Nephron progenitor cell (in vitro differentiated cells): ENCODE measurements at regions not wholly inside any gene's neighbourhood (a gene's known extent, or its start where the extent isn't known, plus 50 kb on each side); places are given as distances from the start of the nearest gene placed in this dataset.
"Not testable (repeated sequence)": the region's sequence is repeated elsewhere in the genome, so short reads cannot be mapped to it uniquely, and the experiment has no call there.

Source experiments
- DNase-seq: peaks from one replicate; pipeline ENCODE4 v3.0.0; 2021
- H3K27ac Mint-ChIP-seq: 2 replicates; pipeline ENCODE4 v1.8.0; 2021; ENCODE audit warnings: mild to moderate bottlenecking, moderate library complexity, mixed read lengths
- H3K27me3 Mint-ChIP-seq: 2 replicates; pipeline ENCODE4 v1.8.0; 2021; ENCODE audit warnings: mild to moderate bottlenecking, low read depth, mixed read lengths; ENCODE audit not compliant: poor library complexity
- H3K36me3 Mint-ChIP-seq: 2 replicates; pipeline ENCODE4 v1.8.0; 2021; ENCODE audit warnings: low read depth, mixed read lengths
- H3K4me1 Mint-ChIP-seq: 2 replicates; pipeline ENCODE4 v1.8.0; 2021; ENCODE audit warnings: mixed read lengths
- H3K4me3 Mint-ChIP-seq: 2 replicates; pipeline ENCODE4 v1.8.0; 2021; ENCODE audit warnings: mild to moderate bottlenecking, moderate library complexity, mixed read lengths
- H3K9me3 Mint-ChIP-seq: 2 replicates; pipeline ENCODE4 v1.8.0; 2021; ENCODE audit warnings: mild to moderate bottlenecking, moderate library complexity, mixed read lengths
- CTCF ChIP-seq: fragments of 200-600 bp; sonication (generic); IDR thresholded peaks from 2 replicates; pipeline ENCODE4 v1.5.0; 2021; ENCODE audit warnings: antibody characterized with exemption

- H3K4me3 Mint-ChIP-seq, H3K4me1 Mint-ChIP-seq, DNase-seq, H3K27ac Mint-ChIP-seq, H3K36me3 Mint-ChIP-seq, H3K27me3 Mint-ChIP-seq: not testable (repeated sequence)
- H3K9me3 Mint-ChIP-seq: peaks cover 21% of the 10 kb centered on the region
These were observed 57.3 kb upstream of the HS3ST3A1 start for GRCh38 chr17:13659051-13659450.

- DNase-seq: no peak
- Mint-ChIP-seq H3K36me3 (peaks cover 31% of the 10 kb centered on the region), H3K27me3 (no peaks in the 10 kb centered on the region), H3K9me3 (peaks cover 46% of the 10 kb centered on the region), H3K4me3 (no peak overlapping the region), H3K27ac (no peak overlapping the region), H3K4me1 (peaks cover under 1% of the 10 kb centered on the region)
- TF ChIP-seq CTCF: no peak
These were observed 64.3 kb upstream of the HS3ST3A1 start for GRCh38 chr17:13665872-13666635.

DNA sequence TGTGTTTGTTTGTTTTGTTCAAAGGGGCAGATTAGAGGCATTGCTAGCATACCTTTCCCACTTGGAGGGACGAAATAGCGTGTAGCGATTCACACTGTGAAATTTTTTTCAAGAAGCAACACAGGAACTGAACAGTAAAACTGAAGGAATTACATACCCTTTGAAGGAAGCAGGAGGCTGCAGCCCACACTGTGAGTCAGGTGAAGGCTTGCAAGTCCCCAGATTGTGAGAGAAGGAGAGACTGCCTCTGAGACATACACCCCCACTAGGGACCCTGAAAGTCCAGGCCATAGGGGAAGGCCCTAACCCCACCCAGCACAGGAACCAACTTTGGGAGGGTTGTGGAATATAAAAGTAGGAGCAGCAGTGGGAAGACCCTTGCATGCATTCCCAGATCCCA lies 69.6 kb upstream of the HS3ST3A1 start:
- Mint-ChIP-seq H3K27ac (peak overlapping the region; percentile 69), H3K36me3 (peaks cover 31% of the 10 kb centered on the region), H3K27me3 (no peaks in the 10 kb centered on the region), H3K4me3 (no peak overlapping the region), H3K4me1 (peaks cover 12% of the 10 kb centered on the region), H3K9me3 (peaks cover 59% of the 10 kb centered on the region)
- no peak for TF ChIP-seq CTCF
- DNase-seq: no peak

DNA sequence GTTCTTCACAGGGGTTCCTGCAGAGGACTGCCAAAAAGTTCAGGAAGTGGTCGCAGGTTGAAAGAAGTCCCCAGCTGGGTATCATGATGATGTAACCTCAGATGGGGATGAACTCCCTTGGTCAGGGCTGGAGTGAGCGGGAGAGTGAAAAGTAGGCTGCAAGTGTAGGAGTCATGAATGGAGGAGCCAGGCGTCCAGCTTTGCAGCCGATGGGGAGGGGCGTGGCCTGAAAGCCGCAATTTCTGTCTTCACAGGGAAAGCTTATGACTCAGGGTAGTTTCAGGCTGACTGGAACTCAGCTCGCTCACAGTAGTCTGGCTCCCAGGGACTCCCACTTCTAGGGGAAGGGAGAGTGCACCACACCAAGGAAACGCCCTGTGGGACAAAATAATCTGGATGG lies 70.0 kb upstream of the HS3ST3A1 start:
- no peak overlapping the region for H3K4me3 Mint-ChIP-seq
- no peak for DNase-seq
- peaks cover 12% of the 10 kb centered on the region for H3K4me1 Mint-ChIP-seq
- peaks cover 31% of the 10 kb centered on the region for H3K36me3 Mint-ChIP-seq
- no peaks in the 10 kb centered on the region for H3K27me3 Mint-ChIP-seq
- H3K9me3 Mint-ChIP-seq: peaks cover 58% of the 10 kb centered on the region
- H3K27ac Mint-ChIP-seq: peak overlapping the region; percentile 69
- TF ChIP-seq CTCF: no peak

- DNase-seq: no peak
- Mint-ChIP-seq H3K4me3 (no peak overlapping the region), H3K4me1 (no peaks in the 10 kb centered on the region), H3K27ac (no peak overlapping the region), H3K9me3 (peaks cover 12% of the 10 kb centered on the region), H3K27me3 (no peaks in the 10 kb centered on the region), H3K36me3 (no peaks in the 10 kb centered on the region)
- no peak for TF ChIP-seq CTCF
These were observed 76.6 kb upstream of the HS3ST3A1 start for GRCh38 chr17:13678361-13678760.

DNA sequence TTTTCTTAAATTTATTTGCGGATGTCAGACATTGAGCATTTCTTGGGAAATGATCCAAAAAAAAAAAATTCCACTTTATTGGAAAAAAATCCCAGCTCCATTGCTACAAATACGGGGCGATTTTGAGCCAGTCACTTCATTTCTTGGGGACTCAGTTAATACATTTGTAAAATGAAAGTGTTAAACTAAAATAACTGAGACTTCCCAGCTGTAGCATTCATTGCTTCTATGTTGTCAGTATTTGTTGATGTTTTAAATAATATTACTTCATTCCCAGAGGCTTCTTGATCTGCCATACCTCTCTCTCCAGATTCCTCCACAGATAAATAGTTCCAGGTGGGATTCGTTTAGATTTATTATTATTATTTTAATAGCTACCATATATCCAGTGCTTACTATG lies 77.1 kb upstream of the HS3ST3A1 start:
- H3K27me3 Mint-ChIP-seq: no peaks in the 10 kb centered on the region
- no peaks in the 10 kb centered on the region for H3K4me1 Mint-ChIP-seq
- no peaks in the 10 kb centered on the region for H3K36me3 Mint-ChIP-seq

More for the DNA sequence above, 77.1 kb upstream of the HS3ST3A1 start:
- Mint-ChIP-seq H3K9me3 (peaks cover 12% of the 10 kb centered on the region), H3K27ac (no peak overlapping the region), H3K4me3 (no peak overlapping the region)
- DNase-seq: no peak
- TF ChIP-seq CTCF: no peak
